22Rv1 (cell line): ENCODE measurements at regions not wholly inside any gene's neighbourhood (a gene's known extent, or its start where the extent isn't known, plus 50 kb on each side); places are given as distances from the start of the nearest gene placed in this dataset.

Source experiments
- CTCF ChIP-seq: fragments of 450-650 bp; IDR thresholded peaks from 2 replicates; pipeline ENCODE4 v1.5.1; 2017; ENCODE audit warnings: mild to moderate bottlenecking
- ZFX ChIP-seq: fragments of 450-650 bp; IDR thresholded peaks from 2 replicates; pipeline ENCODE4 v1.6.1; 2017; ENCODE audit warnings: antibody characterized with exemption, borderline replicate concordance

- TF ChIP-seq CTCF (no peak), ZFX (no peak)
Observed at GRCh38 chr7:12110425-12110824, 100.7 kb upstream of the TMEM106B start.
